K562 (cell line): ENCODE measurements at regions not wholly inside any gene's neighbourhood (a gene's known extent, or its start where the extent isn't known, plus 50 kb on each side); places are given as distances from the start of the nearest gene placed in this dataset.
A peak's percentile ranks its signal among the peaks of the same experiment; 100 is the strongest.

Experiments
- ATF6 ChIP-seq: sonication (generic); formaldehyde crosslinking; IDR thresholded peaks from 2 replicates; pipeline ENCODE4 v1.4.0; 2020; ENCODE audit warnings: mild to moderate bottlenecking, missing genetic modification reagents
- CGGBP1 ChIP-seq: fragments of 250-450 bp; sonication (Bioruptor Pico); IDR thresholded peaks from 2 replicates; pipeline ENCODE4 v1.9.0; 2021; ENCODE audit warnings: mild to moderate bottlenecking
- HNRNPK ChIP-seq: fragments of 200-400 bp; formaldehyde crosslinking; IDR thresholded peaks from one replicate; pipeline ENCODE4 v1.6.1; 2018; ENCODE audit warnings: mild to moderate bottlenecking, low read depth, low read length; ENCODE audit not compliant: poor library complexity, severe bottlenecking
- JUNB ChIP-seq: fragments of 450-650 bp; formaldehyde crosslinking; conservative IDR thresholded peaks from 2 replicates; pipeline ENCODE4 v1.4.0; 2020; ENCODE audit warnings: mild to moderate bottlenecking
- KDM5B ChIP-seq: fragments of 200-600 bp; sonication (generic); IDR thresholded peaks from 2 replicates; pipeline ENCODE4 v1.6.1; 2012; ENCODE audit warnings: low read depth, mild to moderate bottlenecking, moderate library complexity, low read length, control low read depth, inconsistent platforms; ENCODE audit not compliant: insufficient replicate concordance
- MEF2A ChIP-seq: IDR thresholded peaks from 2 replicates; pipeline ENCODE4 v1.6.1; 2011; ENCODE audit warnings: low read depth, mild to moderate bottlenecking, low read length, moderate library complexity; ENCODE audit not compliant: control insufficient read depth
- NCOA4 ChIP-seq: fragments of 450-650 bp; IDR thresholded peaks from 2 replicates; pipeline ENCODE4 v1.6.1; 2018; ENCODE audit warnings: mild to moderate bottlenecking; ENCODE audit not compliant: partially characterized antibody
- NUFIP1 ChIP-seq: fragments of 450-650 bp; IDR thresholded peaks from 2 replicates; pipeline ENCODE4 v1.6.1; 2018; ENCODE audit not compliant: partially characterized antibody
- SAP30 ChIP-seq: fragments of 200-600 bp; sonication (generic); IDR thresholded peaks from 2 replicates; pipeline ENCODE4 v1.6.1; 2012; ENCODE audit warnings: borderline replicate concordance, low read depth, mild to moderate bottlenecking, moderate library complexity, low read length, control low read depth, inconsistent platforms; ENCODE audit not compliant: insufficient read depth, poor library complexity, severe bottlenecking
- TGIF2 ChIP-seq: sonication (generic); formaldehyde crosslinking; IDR thresholded peaks from 2 replicates; pipeline ENCODE4 v1.8.1; 2022; ENCODE audit warnings: mild to moderate bottlenecking, missing genetic modification reagents, moderate library complexity
- ZNF584 ChIP-seq: fragments of 200-800 bp; sonication (Bioruptor generic); IDR thresholded peaks from 2 replicates; pipeline ENCODE4 v1.6.1; 2016; ENCODE audit warnings: low read depth, mild to moderate bottlenecking, missing genetic modification characterization, missing compliant biosample characterization
- TF ChIP-seq, protein P1 (sequence below): fragments of 450-650 bp; IDR thresholded peaks from 2 replicates; pipeline ENCODE4 v1.6.1; 2017; ENCODE audit warnings: antibody characterized with exemption
- TF ChIP-seq, protein P2 (sequence below): conservative IDR thresholded peaks from 2 replicates; pipeline ENCODE4 v1.6.1; 2011; ENCODE audit warnings: low read depth, mild to moderate bottlenecking, low read length; ENCODE audit not compliant: control insufficient read depth
- TF ChIP-seq, protein P3 (sequence below): fragments of 450-650 bp; conservative IDR thresholded peaks from 2 replicates; pipeline ENCODE4 v1.6.1; 2016; ENCODE audit warnings: missing genetic modification characterization, low read depth, mild to moderate bottlenecking, missing compliant biosample characterization, moderate library complexity
- TF ChIP-seq, protein P4 (sequence below): fragments of 450-650 bp; IDR thresholded peaks from 2 replicates; pipeline ENCODE4 v1.6.1; 2017; ENCODE audit warnings: antibody characterized with exemption, mild to moderate bottlenecking

DNA sequence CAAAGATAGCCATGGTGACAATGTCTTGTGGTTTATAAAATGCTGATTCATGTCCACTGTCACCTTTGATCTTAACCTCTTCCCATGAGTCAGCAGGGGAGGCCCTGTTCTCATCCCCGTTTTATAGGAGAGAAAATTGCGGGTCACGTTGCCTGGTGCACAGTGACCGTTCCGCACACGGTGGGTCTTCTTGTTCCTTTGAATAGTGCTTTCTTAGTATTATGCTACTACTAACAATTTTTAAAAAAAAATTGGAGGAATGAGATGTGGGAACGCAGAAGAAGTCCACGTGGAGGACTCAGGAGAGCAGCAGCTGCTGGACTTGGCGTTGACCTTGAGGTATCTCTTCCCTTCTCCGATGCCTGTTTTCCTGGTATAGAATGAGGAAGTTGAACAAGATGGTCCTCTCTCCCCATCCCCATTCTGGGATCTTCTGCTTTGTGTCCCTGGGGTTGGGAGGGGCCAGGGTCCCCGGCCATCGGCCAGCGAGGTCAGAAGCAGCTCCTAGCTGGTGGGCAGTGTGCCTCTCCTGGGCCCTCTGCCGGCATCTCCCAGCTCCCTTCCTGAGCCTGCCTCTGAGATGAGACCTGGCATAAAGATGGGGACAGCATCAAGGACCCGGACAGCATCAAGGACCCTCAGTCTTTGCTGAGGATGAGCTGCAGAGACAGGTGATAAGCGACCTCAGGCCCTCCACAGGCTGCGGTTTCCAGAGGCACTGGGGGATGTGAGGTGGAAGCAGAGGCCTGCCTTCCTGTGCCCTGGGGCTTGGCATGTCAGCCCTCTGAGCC is 143.9 kb downstream of the C9orf50 start (continued):
- TF ChIP-seq NCOA4 (no peak), KDM5B (peak; percentile 57), ZNF584 (no peak), JUNB (no peak), SAP30 (peak; percentile 33), CGGBP1 (CRISPR knock-in tag) (no peak), TGIF2 (CRISPR knock-in tag) (no peak), NUFIP1 (no peak), MEF2A (no peak), HNRNPK (no peak), ATF6 (CRISPR knock-in tag) (no peak)
- TF ChIP-seq, protein P1, sequence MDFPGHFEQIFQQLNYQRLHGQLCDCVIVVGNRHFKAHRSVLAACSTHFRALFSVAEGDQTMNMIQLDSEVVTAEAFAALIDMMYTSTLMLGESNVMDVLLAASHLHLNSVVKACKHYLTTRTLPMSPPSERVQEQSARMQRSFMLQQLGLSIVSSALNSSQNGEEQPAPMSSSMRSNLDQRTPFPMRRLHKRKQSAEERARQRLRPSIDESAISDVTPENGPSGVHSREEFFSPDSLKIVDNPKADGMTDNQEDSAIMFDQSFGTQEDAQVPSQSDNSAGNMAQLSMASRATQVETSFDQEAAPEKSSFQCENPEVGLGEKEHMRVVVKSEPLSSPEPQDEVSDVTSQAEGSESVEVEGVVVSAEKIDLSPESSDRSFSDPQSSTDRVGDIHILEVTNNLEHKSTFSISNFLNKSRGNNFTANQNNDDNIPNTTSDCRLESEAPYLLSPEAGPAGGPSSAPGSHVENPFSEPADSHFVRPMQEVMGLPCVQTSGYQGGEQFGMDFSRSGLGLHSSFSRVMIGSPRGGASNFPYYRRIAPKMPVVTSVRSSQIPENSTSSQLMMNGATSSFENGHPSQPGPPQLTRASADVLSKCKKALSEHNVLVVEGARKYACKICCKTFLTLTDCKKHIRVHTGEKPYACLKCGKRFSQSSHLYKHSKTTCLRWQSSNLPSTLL: no peak
- TF ChIP-seq, protein P2, sequence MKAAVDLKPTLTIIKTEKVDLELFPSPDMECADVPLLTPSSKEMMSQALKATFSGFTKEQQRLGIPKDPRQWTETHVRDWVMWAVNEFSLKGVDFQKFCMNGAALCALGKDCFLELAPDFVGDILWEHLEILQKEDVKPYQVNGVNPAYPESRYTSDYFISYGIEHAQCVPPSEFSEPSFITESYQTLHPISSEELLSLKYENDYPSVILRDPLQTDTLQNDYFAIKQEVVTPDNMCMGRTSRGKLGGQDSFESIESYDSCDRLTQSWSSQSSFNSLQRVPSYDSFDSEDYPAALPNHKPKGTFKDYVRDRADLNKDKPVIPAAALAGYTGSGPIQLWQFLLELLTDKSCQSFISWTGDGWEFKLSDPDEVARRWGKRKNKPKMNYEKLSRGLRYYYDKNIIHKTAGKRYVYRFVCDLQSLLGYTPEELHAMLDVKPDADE: no peak
- TF ChIP-seq, protein P3, sequence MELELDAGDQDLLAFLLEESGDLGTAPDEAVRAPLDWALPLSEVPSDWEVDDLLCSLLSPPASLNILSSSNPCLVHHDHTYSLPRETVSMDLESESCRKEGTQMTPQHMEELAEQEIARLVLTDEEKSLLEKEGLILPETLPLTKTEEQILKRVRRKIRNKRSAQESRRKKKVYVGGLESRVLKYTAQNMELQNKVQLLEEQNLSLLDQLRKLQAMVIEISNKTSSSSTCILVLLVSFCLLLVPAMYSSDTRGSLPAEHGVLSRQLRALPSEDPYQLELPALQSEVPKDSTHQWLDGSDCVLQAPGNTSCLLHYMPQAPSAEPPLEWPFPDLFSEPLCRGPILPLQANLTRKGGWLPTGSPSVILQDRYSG: no peak
- TF ChIP-seq, protein P4, sequence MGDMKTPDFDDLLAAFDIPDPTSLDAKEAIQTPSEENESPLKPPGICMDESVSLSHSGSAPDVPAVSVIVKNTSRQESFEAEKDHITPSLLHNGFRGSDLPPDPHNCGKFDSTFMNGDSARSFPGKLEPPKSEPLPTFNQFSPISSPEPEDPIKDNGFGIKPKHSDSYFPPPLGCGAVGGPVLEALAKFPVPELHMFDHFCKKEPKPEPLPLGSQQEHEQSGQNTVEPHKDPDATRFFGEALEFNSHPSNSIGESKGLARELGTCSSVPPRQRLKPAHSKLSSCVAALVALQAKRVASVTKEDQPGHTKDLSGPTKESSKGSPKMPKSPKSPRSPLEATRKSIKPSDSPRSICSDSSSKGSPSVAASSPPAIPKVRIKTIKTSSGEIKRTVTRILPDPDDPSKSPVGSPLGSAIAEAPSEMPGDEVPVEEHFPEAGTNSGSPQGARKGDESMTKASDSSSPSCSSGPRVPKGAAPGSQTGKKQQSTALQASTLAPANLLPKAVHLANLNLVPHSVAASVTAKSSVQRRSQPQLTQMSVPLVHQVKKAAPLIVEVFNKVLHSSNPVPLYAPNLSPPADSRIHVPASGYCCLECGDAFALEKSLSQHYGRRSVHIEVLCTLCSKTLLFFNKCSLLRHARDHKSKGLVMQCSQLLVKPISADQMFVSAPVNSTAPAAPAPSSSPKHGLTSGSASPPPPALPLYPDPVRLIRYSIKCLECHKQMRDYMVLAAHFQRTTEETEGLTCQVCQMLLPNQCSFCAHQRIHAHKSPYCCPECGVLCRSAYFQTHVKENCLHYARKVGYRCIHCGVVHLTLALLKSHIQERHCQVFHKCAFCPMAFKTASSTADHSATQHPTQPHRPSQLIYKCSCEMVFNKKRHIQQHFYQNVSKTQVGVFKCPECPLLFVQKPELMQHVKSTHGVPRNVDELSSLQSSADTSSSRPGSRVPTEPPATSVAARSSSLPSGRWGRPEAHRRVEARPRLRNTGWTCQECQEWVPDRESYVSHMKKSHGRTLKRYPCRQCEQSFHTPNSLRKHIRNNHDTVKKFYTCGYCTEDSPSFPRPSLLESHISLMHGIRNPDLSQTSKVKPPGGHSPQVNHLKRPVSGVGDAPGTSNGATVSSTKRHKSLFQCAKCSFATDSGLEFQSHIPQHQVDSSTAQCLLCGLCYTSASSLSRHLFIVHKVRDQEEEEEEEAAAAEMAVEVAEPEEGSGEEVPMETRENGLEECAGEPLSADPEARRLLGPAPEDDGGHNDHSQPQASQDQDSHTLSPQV: peak; percentile 92
